Breast epithelium (tissue), 3 donors: ENCODE measurements at regions not wholly inside any gene's neighbourhood (a gene's known extent, or its start where the extent isn't known, plus 50 kb on each side); places are given as distances from the start of the nearest gene placed in this dataset.
"Not testable (repeated sequence)": the region's sequence is repeated elsewhere in the genome, so short reads cannot be mapped to it uniquely, and the experiment has no call there.

ENCODE experiments used
- CTCF ChIP-seq, 3 donors: fragments of 450-650 bp; IDR thresholded peaks; one replicate each; pipeline ENCODE4 v1.5.1; 2016 to 2017; ENCODE audit warnings: antibody characterized with exemption in 3 of 3, mild to moderate bottlenecking in 3 of 3, moderate library complexity in 3 of 3
- POLR2A ChIP-seq: fragments of 450-650 bp; IDR thresholded peaks from one replicate; pipeline ENCODE4 v1.6.1; 2016; ENCODE audit warnings: antibody characterized with exemption, mild to moderate bottlenecking, moderate library complexity
- POLR2AphosphoS5 ChIP-seq, 3 donors: sonication (generic); formaldehyde crosslinking; IDR thresholded peaks; one replicate each; pipeline ENCODE4 v1.6.1; 2017; ENCODE audit warnings: antibody characterized with exemption in 3 of 3

- not testable (repeated sequence) for TF ChIP-seq POLR2A; POLR2AphosphoS5 (IDR thresholded peaks at IDR 0.05); CTCF (IDR thresholded peaks at IDR 0.05)
Measured at GRCh38 chr2:121853149-121853548, 97.7 kb downstream of the TSN start.
